ENCODE measurements at regions not wholly inside any gene's neighbourhood (a gene's known extent, or its start where the extent isn't known, plus 50 kb on each side); places are given as distances from the start of the nearest gene placed in this dataset.

DNA sequence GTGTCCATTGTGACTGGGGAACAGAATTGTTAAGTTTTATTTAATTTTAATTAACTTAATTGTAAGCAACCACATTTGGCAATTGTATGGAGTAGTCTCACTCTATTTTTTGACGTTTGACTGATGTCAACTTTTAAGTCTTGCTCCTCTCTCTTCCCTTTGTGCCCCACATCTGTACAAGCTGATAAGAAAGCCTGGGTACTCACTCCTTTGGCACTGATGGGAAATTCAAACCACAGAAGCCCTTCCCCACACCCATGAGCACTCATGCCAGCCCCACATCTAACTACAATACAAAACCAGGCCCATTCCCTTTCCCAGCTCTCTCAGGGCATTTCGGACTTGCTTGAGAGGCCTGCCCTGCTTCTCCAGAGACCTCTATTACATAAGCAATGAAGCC is 451.5 kb upstream of the KIF2A start:
- 36% methylated on average over 2 of the region's 2 CpGs for WGBS (ENCODE audit: low lambda C conversion rate)
- no peaks in the 10 kb centered on the region for H3K4me1 ChIP-seq (ENCODE audit: control insufficient read depth in 1 of 2, insufficient read depth in 2 of 2, low read depth in 1 of 2, low read length in 1 of 2)
- H4K20me1 ChIP-seq (ENCODE audit: insufficient read depth): no peaks in the 10 kb centered on the region
- no peak for DNase-seq
- no peaks in the 10 kb centered on the region for H3K9me3 ChIP-seq
- ChIA-PET CTCF (no interaction called here), POLR2A (no interaction called here)
- H3K9ac ChIP-seq: no peak overlapping the region
- no peaks in the 10 kb centered on the region for H3K27me3 ChIP-seq (ENCODE audit: insufficient read depth)
- H3F3A ChIP-seq (replicated peaks; ENCODE audit: insufficient read depth): no peaks in the 10 kb centered on the region
- no peak overlapping the region for H2AFZ ChIP-seq (ENCODE audit: low read depth)
- H3K4me3 ChIP-seq (ENCODE audit: low read depth in 2 of 2, low read length in 1 of 2): no peak overlapping the region
- H3K79me2 ChIP-seq (ENCODE audit: insufficient read depth): no peaks in the 10 kb centered on the region
- H3K27ac ChIP-seq (ENCODE audit: low read depth in 2 of 2, low read length in 1 of 2): no peak overlapping the region
- no peaks in the 10 kb centered on the region for H3K36me3 ChIP-seq (replicated peaks in 1 of 2; ENCODE audit: control insufficient read depth in 1 of 2, insufficient read depth in 2 of 2, low read length in 1 of 2)
- H3K9me2 ChIP-seq: no peaks in the 10 kb centered on the region
- TF ChIP-seq, protein P1, sequence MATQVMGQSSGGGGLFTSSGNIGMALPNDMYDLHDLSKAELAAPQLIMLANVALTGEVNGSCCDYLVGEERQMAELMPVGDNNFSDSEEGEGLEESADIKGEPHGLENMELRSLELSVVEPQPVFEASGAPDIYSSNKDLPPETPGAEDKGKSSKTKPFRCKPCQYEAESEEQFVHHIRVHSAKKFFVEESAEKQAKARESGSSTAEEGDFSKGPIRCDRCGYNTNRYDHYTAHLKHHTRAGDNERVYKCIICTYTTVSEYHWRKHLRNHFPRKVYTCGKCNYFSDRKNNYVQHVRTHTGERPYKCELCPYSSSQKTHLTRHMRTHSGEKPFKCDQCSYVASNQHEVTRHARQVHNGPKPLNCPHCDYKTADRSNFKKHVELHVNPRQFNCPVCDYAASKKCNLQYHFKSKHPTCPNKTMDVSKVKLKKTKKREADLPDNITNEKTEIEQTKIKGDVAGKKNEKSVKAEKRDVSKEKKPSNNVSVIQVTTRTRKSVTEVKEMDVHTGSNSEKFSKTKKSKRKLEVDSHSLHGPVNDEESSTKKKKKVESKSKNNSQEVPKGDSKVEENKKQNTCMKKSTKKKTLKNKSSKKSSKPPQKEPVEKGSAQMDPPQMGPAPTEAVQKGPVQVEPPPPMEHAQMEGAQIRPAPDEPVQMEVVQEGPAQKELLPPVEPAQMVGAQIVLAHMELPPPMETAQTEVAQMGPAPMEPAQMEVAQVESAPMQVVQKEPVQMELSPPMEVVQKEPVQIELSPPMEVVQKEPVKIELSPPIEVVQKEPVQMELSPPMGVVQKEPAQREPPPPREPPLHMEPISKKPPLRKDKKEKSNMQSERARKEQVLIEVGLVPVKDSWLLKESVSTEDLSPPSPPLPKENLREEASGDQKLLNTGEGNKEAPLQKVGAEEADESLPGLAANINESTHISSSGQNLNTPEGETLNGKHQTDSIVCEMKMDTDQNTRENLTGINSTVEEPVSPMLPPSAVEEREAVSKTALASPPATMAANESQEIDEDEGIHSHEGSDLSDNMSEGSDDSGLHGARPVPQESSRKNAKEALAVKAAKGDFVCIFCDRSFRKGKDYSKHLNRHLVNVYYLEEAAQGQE (IDR thresholded peaks at IDR 0.05; ENCODE audit: low read depth, low read length): no peak
- TF ChIP-seq POLR2AphosphoS5 (IDR thresholded peaks at IDR 0.05; ENCODE audit: low read depth, low read length) (no peak), CHD2 (IDR thresholded peaks at IDR 0.05; ENCODE audit: low read length, partially characterized antibody) (no peak), MXI1 (IDR thresholded peaks at IDR 0.05; ENCODE audit: low read depth, low read length) (no peak), JUND (IDR thresholded peaks at IDR 0.05) (no peak), SMC3 (IDR thresholded peaks at IDR 0.05; ENCODE audit: low read depth, low read length) (no peak), RCOR1 (IDR thresholded peaks at IDR 0.05; ENCODE audit: low read length) (no peak), RXRA (IDR thresholded peaks at IDR 0.05; ENCODE audit: borderline replicate concordance, low read depth) (no peak)
- TF ChIP-seq, protein P2, sequence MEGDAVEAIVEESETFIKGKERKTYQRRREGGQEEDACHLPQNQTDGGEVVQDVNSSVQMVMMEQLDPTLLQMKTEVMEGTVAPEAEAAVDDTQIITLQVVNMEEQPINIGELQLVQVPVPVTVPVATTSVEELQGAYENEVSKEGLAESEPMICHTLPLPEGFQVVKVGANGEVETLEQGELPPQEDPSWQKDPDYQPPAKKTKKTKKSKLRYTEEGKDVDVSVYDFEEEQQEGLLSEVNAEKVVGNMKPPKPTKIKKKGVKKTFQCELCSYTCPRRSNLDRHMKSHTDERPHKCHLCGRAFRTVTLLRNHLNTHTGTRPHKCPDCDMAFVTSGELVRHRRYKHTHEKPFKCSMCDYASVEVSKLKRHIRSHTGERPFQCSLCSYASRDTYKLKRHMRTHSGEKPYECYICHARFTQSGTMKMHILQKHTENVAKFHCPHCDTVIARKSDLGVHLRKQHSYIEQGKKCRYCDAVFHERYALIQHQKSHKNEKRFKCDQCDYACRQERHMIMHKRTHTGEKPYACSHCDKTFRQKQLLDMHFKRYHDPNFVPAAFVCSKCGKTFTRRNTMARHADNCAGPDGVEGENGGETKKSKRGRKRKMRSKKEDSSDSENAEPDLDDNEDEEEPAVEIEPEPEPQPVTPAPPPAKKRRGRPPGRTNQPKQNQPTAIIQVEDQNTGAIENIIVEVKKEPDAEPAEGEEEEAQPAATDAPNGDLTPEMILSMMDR (IDR thresholded peaks at IDR 0.05): no peak
- TF ChIP-seq, protein P3, sequence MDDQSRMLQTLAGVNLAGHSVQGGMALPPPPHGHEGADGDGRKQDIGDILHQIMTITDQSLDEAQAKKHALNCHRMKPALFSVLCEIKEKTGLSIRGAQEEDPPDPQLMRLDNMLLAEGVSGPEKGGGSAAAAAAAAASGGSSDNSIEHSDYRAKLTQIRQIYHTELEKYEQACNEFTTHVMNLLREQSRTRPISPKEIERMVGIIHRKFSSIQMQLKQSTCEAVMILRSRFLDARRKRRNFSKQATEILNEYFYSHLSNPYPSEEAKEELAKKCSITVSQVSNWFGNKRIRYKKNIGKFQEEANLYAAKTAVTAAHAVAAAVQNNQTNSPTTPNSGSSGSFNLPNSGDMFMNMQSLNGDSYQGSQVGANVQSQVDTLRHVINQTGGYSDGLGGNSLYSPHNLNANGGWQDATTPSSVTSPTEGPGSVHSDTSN (IDR thresholded peaks at IDR 0.05): no peak
- TF ChIP-seq, protein P4, sequence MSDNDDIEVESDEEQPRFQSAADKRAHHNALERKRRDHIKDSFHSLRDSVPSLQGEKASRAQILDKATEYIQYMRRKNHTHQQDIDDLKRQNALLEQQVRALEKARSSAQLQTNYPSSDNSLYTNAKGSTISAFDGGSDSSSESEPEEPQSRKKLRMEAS (IDR thresholded peaks at IDR 0.05; ENCODE audit: low read depth): no peak
- TF ChIP-seq, protein P5, sequence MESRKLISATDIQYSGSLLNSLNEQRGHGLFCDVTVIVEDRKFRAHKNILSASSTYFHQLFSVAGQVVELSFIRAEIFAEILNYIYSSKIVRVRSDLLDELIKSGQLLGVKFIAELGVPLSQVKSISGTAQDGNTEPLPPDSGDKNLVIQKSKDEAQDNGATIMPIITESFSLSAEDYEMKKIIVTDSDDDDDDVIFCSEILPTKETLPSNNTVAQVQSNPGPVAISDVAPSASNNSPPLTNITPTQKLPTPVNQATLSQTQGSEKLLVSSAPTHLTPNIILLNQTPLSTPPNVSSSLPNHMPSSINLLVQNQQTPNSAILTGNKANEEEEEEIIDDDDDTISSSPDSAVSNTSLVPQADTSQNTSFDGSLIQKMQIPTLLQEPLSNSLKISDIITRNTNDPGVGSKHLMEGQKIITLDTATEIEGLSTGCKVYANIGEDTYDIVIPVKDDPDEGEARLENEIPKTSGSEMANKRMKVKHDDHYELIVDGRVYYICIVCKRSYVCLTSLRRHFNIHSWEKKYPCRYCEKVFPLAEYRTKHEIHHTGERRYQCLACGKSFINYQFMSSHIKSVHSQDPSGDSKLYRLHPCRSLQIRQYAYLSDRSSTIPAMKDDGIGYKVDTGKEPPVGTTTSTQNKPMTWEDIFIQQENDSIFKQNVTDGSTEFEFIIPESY (IDR thresholded peaks at IDR 0.05; ENCODE audit: borderline replicate concordance, low read depth): no peak
- TF ChIP-seq, protein P6, sequence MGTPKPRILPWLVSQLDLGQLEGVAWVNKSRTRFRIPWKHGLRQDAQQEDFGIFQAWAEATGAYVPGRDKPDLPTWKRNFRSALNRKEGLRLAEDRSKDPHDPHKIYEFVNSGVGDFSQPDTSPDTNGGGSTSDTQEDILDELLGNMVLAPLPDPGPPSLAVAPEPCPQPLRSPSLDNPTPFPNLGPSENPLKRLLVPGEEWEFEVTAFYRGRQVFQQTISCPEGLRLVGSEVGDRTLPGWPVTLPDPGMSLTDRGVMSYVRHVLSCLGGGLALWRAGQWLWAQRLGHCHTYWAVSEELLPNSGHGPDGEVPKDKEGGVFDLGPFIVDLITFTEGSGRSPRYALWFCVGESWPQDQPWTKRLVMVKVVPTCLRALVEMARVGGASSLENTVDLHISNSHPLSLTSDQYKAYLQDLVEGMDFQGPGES (IDR thresholded peaks at IDR 0.05; ENCODE audit: low read depth, low read length): no peak
- H3K4me2 ChIP-seq: no peak overlapping the region
